GM21515 (cell line): ENCODE measurements at regions not wholly inside any gene's neighbourhood (a gene's known extent, or its start where the extent isn't known, plus 50 kb on each side); places are given as distances from the start of the nearest gene placed in this dataset.
A peak's percentile ranks its signal among the peaks of the same experiment; 100 is the strongest.

Source experiments
- ATAC-seq: cut with Tn5 transposase; IDR thresholded peaks from one replicate; pipeline ENCODE4 v1.9.1; 2021; ENCODE audit not compliant: unreplicated experiment

DNA sequence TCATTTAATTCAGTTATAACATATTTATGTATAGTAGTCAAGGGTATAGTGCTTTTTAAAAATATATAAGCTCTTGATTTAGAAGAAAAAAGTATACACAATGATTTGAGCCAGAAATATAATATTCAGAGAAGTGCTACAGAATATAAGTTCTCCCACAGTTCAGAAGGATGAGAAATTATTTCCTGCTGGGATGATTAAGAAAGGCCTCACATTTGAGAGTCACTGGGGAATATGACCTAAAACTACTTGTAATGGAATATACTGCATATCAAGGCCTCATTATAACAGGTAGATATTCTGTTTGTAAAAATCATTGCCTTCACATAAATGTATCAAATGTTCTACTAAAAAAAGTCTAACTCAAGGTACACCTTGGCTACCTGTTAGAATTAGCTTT is 203.5 kb downstream of the MBD2 start:
- ATAC-seq, result no peak

DNA sequence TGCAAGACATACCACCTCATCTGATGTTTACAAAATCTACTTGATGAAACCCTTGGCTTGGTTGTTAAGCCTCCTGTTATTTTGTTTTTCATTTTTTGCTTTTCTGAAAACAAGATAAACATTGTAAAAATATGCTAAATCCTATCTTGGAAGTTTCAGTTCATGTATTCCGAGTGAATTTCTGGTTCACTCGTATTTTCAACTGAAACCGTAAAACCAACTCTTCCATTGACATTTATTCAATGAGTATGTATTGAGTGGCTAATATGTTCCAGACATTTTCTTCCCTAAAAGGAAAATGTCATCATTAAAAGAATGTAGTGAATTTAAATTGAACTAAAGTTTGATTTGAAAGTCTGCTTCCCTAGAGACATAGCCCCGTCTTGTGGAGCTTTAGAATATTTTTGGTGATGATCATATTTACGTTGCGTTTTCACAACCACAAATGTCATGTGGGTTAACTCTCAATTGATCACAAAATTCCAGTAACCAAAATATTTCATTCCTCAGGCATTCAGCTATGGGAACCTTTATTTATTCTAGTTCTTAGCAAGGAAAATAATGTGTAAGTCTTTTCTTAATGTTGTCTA is 204.2 kb downstream of the MBD2 start:
- no peak for ATAC-seq

DNA sequence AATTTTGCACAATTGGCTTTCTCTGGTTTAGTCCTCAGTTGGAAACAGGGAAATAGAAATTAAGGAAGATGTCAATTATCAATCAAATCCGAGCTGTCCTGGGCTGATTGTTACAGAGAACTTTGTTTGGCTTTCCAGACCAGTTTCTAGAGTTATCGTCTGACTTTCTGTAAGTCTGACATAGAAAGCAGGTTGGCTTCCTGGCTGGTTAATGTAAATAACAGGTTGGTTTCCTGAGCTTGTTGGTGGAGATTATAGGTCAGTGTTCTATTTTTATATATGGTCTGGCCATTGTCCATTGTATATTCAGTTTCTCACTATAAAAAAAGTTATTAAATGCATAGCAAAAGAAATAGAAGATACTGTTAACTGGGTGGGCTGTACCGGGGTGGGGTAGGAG is 204.8 kb downstream of the MBD2 start:
- ATAC-seq, result no peak

DNA sequence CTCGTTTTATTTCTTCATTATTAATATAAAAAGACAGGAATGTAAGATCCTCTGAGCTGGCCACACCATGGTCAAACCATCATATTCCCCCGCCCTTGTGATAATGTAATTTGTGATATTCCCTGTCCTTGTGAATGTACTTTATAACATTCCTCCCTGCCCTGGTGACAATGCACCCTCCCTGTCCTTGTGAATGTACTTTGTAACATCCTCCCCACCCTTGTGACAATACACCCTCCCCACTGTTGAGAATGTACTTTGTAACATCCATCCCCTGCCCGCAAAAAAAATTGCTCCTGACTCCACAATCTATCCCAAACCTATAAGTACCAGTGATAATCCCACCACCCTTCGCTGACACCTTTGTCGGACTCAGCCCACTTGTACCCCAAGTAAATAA is 211.0 kb downstream of the MBD2 start:
- no peak for ATAC-seq

DNA sequence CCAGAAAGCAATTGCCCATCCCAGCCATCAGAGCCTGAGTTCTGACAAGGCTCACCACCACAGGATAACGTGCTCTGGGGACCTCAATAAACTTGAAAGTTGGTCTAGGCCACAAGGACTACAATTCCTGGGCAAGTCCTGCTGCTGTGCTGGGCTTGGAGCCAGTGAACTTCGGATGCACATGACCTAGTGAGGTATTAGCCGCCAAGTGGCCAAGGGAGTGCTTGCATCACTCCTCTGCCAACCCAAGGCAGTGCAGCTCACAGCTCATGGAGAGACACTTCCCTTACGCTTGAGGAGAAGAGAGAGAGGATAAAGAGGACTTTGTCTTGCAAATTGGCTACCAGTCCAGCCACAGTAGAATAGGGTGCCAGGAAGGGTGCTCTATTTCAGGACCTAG is 219.6 kb downstream of the MBD2 start:
- ATAC-seq, result no peak

DNA sequence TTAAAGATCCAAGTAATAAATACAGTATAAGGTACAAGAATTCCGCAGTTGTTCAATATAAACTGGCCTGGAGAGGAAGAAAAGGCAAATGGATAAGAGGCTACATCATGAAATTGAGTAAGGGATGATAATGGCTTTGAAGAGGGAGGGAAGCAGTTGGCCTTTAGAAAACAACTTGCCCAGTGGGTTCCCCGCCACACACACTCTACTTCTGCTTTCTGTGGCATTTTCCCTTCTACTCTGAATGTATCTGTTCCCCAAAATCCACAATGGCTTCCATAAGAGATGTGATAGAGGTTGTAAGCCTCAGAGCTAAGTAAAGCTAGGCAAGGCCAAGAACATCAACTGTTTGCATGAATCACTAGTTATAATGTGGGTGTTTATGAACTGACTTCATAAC is 221.3 kb downstream of the MBD2 start:
- ATAC-seq, result no peak

DNA sequence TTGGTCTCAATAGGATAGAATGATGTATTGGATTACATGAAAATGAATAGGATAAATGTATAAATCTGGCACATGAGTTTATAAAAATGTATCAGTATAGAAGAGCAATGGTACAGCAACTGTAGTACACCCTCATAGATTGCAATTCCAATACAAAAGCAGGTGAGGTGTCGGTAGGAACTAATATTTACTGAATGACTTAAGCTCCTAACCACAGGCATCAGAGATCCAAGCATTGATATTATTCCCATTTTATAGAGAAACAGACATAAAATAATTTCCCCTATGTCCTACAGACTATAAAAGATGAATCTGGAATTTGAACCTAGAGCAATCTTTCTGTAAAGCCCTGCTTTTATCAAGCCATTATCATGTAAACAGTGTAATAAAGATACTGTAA is 227.4 kb downstream of the MBD2 start:
- no peak for ATAC-seq

DNA sequence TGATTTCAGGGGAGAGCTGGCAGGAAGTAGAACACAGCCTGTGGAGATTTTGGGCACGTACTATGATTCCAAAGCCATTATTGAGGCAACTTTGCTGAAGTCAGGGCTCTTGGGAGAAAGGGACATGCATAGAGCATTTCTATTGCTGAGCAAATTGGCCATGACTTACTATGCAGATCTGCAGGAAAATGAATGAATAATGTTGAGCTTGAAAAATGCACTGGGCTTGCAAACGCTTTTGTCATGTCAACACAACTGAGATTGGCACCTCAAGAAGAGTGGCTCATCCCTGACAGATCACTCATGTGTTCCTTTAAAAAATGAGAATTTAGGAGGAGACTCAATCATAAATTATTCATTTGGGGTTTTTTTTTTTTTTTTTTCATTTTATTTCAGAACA is 230.5 kb downstream of the MBD2 start:
- ATAC-seq, result no peak

DNA sequence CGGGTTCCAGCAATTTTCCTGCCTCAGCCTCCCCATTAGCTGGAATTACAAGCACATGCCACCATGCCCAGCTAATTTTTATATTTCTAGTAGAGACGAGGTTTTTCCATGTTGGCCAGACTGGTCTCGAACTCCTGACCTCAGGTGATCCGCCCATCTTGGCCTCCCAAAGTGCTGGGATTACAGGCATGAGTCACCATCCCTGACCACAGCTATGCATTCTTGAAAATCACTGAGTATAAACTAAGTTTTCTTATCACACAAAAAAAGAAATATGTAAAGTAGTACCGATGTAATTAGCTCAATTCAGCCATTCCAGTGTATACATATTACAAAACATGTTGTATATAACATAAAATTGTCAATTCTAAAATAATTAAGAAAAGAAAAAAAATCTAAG is 232.7 kb downstream of the MBD2 start:
- ATAC-seq, result no peak

DNA sequence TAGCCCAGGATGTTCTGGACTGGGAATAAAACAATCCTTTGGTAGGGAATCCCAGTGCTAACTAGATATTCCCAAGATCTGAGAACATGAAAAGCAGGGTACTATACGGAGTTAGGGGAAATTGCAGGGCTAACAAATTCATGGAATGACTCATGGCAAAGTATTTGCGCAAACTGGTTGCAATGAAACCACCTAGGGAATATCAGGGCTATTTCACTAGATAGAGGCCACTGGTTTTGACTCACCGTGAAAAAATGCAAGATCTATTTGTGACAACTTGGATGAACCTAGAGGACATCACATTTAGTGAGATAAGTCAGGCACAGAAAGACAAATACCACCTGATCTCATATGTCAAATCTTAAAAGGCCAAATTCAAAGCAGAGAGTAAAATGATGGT is 233.3 kb downstream of the MBD2 start:
- no peak for ATAC-seq

DNA sequence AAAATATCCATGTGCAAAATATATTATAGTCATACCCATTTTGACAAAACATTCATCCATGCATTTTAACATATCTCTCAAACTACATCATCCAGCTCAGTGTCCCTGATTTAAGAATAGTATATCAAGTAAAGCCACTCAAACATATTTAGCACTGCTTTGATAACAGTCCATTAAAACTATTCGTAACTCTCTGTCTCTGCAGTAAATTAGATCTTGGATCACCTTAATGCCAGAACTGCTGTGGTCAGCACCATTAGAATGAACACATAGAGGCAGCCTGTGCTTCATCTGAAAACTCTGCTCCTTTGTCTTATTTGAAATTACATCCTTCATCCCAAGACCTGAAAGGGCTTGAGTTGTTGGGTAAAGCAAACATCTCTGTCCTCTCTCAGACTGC is 234.0 kb downstream of the MBD2 start:
- ATAC-seq, result no peak

DNA sequence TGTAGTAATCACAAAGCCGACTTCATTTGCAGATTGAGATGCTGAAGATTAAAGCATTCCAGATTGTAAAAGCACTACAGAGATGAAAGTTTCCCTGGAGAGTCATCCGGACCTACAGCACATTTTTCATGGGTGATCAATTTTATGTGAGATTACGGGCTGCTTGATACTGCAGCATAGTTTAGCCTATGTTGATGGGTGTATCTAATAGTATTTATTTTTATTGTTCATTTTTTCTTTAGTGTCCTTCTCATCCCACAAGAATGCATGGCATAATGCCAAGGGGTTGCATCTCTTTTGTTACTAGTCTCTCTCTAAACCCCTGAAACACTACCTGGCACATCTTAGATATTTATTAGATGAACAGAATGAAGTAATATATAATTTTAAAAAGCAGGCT is 240.4 kb downstream of the MBD2 start:
- ATAC-seq, result no peak

DNA sequence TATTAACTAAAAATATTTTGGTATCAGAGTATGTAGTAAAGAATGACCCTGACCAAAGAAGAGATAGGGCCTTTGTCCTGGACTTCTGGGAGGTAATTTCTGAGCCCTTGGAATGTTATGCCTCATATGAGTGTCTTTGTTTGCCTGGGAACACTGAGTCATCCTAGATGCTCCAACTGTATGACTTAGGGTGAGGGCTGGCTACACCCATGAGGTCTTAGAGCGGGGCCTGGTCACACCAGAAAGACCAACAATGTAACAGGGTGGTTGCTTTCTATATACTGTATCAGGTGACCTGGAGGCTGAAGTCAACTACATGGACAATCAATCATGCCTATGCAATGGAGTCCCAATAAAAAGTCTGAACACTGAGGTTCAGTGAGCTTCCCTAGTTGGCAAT is 253.1 kb downstream of the MBD2 start:
- no peak for ATAC-seq

DNA sequence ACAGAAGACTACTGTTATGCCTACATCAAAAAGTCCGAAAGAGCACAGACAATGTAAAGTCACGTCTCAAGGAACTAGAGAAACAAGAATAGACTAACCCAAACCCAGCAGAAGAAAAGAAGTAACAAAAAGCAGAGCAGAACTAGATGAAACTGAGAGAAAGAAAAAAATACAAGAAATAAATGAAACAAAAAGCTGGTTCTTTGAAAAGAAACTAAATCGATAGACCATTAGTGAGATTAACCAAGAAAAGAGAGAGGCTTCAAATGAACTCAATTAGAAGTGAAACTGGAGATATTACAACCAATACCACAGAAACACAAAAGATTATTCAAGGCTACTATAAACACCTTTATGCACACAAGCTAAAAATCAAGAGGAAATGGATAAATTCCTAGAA is 271.8 kb downstream of the MBD2 start:
- peak; percentile 63 for ATAC-seq

DNA sequence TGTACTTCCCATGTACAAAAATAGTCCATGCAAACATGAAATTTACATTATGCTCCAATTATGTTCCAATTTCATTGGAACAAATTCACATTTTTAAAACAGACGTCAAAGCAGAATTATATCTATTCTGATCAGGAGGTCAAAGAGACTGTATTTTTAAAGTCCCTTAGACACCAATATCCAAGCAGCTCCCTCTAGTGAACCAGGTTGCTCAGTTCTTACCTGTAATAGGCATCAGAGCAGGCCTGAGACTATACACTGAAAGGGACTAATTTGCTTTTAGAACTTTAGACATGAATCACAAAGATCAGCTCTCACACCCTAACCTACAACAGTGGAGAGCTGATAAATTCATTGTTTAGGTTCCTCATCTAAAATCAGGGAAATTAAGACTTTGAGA is 273.9 kb downstream of the MBD2 start:
- ATAC-seq, result no peak

DNA sequence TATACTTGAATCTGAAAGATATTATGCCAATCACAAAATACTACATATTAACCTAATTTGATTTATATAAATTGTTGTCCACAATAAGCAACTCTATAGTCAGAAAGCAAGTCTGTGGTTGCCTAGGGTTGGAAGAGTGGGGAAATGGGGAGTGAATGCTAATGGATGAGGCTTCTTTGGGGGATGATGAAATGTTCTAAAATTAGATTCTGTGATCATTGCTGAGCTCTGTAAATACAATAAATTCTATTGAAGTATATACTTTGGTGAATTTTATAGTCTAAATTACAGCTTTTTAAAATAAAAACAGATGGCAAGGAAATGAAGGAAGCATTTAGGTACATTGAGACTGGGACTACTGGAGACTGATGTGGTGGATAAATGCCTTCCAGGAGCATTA is 275.5 kb downstream of the MBD2 start:
- ATAC-seq, result no peak

DNA sequence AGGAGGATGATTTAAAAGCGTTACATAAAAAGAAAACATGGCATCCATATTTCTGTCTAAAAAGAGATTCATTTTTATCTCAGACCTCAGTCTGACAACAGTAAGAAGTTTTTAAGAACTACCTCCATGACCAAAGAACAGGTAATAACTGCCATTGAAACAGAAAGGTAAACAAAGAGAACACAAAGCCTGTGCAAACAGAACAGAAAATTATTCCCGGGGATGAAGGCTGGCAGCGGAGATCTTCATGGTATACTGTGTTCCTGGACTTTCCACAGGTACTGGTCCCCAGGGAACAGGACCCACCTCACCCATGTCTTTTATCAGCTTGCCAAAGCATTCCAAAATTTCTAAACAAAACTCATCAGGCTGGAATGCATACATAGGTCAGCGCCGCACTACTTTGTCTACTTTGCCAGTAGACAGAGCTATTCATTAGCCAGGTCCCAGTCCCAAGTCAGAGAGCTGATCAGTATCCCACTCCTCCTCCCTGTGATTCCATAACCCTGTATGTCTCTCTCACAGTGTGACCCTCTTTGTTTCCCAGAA is 277.3 kb downstream of the MBD2 start:
- no peak for ATAC-seq

DNA sequence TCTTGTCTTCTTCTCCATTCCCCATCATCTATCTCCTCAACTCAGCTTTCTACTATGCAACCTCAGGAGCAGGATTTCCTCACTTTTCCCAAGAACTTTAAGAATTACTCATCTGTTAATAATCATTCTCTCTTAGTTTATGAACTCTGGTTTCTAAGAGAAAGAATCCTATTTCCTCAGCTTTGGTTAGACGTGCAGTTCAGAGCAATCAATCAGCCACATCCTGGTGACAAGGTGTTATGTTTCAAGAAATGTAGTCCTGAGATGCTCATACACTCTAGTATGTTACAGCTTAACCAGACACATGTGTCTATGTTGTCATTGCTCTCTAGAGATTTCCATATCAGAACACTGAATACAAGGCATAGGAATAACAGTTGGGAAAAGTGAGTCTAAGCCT is 277.9 kb downstream of the MBD2 start:
- no peak for ATAC-seq

DNA sequence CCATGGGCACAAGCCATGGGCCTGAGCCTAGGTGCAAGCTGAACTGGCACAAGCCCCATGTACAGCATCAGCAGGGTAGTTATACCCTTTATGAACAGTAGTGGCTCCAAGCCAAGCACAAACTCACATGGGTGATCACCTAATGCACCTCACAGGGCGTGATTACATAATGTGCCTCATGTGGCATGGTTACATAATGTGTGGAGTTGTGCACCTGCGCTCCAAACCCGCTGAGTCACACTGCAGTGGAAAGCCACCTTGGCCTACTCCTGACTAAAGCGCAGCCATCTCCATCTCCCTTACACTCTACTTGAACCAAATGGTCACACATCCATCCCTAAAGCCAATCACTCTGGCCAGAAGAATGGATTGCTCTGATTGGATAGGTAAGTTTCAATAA is 279.7 kb downstream of the MBD2 start:
- ATAC-seq, result no peak

DNA sequence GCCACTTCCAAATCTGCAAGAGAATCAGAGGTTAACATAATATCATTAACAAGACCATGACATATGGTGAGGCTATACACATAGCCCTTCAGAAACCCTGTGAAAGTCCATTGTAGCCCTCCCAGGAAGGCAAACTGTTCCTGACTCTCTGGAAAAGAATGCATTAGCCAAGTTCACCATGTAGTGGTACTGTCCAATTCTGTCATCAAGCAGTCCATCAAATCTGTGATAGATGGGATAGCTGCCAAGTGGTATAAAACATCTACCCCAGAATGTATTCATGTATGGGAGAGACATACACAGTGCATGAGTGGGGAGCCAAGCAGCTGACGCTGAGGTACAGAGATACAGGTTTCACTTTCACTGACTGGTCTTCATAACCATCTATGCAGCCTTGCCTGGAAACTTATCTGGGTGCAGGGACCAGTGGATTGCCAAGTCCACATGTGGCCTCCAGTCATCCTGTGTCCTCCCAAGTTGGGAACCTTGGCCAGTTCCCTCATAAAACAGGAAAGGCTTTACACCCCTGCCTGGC is 281.1 kb downstream of the MBD2 start:
- no peak for ATAC-seq

DNA sequence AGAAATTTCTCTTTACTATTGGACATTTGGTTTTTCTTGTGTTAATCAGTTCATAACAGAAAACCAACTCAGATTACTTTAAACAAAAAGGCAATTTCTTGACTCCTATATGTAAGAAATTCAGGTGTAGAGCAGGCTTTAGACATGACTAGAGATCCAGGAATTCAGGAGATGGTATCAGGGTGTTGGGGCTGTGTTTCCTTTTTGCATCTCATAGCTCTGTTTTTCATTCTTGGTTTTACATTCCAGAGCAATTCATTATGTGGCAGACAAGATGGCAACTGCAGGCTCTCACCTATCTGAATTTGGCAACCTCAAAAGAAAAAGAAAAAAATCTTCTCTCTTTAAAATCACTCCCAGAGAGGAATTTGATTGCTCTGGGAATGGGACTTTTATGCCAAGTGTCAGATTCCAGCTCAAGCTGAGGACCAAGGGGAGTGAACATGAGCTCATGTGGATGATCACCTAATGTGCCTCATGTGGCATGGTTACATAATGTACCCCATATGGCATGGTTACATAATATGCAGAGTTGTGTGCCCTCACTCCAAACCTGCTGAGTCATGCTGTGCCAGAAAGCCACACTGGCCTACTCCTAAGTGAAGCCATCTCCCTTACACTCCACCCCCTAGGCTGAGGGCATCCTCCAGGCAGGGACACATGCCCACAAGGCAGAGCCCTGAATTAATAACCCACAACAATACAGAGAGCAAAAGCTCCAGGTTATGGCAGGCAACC is 282.7 kb downstream of the MBD2 start:
- ATAC-seq, result no peak

DNA sequence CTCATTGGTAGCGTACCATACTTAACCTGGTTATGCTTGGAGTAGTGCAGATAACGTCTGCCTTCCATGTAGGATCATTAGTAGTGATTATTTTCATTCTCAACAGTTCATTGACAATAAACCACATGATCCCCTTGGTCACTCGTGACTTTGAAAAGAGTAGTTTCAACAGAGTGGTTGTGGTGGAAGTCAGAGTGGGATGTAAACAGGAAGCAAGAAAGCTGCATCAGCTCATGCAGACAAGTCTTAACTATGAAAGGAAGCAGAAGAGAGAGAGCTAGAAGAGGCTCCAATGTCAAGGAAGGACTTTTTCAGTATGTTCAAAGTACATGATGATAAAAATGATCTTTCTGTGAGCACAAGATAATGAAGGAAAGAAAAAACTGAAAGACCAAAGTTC is 287.4 kb downstream of the MBD2 start:
- no peak for ATAC-seq

DNA sequence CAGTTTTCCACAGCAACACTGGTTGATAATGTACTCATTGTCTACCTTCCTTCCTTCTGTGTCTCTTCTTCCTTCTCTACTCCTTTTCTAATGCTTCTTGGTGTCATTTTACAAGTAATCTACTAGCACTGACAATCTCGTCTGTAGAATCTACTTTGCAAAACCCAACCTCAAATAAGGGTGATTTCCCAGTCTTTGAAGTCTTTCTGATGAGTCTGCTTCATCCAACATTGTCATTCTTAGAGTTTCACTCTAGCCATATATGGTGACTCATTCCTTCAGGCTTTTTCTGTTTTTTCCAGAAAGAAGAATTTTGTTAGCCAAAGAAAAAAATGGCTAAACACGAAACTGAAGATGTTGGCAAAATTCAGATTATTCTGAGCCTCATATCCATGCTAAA is 288.7 kb downstream of the MBD2 start:
- no peak for ATAC-seq
